Skeletal muscle tissue (tissue), 3 donors: ENCODE measurements at regions not wholly inside any gene's neighbourhood (a gene's known extent, or its start where the extent isn't known, plus 50 kb on each side); places are given as distances from the start of the nearest gene placed in this dataset.

Experiments used
- H3K27ac ChIP-seq: one replicate; pipeline ENCODE4 v1.7.0; 2013; ENCODE audit warnings: mild to moderate bottlenecking, low read depth, low read length, inconsistent platforms
- H3K27me3 ChIP-seq, 3 donors: one replicate each; pipeline ENCODE4 v1.7.0; 2013; ENCODE audit warnings: low read length in 3 of 3; ENCODE audit not compliant: control insufficient read depth in 3 of 3, insufficient read depth in 3 of 3
- H3K36me3 ChIP-seq, 3 donors: one replicate each; pipeline ENCODE4 v1.7.0; 2013; ENCODE audit warnings: low read length in 3 of 3; ENCODE audit not compliant: control insufficient read depth in 3 of 3, insufficient read depth in 3 of 3
- H3K4me1 ChIP-seq, 3 donors: one replicate each; pipeline ENCODE4 v1.7.0; 2013; ENCODE audit warnings: low read length in 3 of 3, mild to moderate bottlenecking in 3 of 3; ENCODE audit not compliant: control insufficient read depth in 3 of 3, insufficient read depth in 3 of 3
- H3K4me3 ChIP-seq, 3 donors: one replicate each; pipeline ENCODE4 v1.7.0; 2013; ENCODE audit warnings: low read length in 3 of 3
- H3K9ac ChIP-seq, 3 donors: one replicate each; pipeline ENCODE4 v1.7.0; 2013; ENCODE audit warnings: low read length in 3 of 3, mild to moderate bottlenecking in 3 of 3, moderate library complexity in 2 of 3, low read depth in 1 of 3
- H3K9me3 ChIP-seq, 3 donors: one replicate each; pipeline ENCODE4 v1.7.0; 2013; ENCODE audit warnings: low read length in 3 of 3; ENCODE audit not compliant: control insufficient read depth in 3 of 3
- donor health status: Osteomylitis.

DNA sequence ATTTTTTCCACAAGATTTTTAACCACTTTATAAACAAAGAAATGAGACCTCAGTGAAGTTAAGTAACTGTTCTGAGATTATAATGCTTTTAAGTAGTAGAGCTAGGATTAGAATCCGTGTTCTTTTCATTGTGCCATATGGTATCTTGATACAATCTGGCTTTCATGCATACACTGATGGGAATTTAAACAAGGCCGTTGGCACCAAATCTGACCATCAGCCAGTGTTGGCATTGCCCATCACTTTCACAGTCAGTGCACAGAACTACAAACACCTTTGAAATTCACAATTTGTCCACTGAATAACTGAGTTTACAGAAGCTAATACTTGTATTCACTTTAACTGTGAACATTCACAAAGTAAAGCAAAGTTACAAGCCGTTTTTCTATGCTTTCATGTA is 1228.0 kb downstream of the TBC1D22A start:
- Histone ChIP-seq H3K27ac (no peak overlapping the region), H3K4me1 (no peaks in the 10 kb centered on the region), H3K9ac (no peak overlapping the region), H3K36me3 (no peaks in the 10 kb centered on the region), H3K27me3 (peaks cover 0 to 15% (median 0%) of the 10 kb centered on the region in 3 donors), H3K4me3 (no peak overlapping the region), H3K9me3 (peaks cover 0 to 2% (median 0%) of the 10 kb centered on the region in 3 donors)

DNA sequence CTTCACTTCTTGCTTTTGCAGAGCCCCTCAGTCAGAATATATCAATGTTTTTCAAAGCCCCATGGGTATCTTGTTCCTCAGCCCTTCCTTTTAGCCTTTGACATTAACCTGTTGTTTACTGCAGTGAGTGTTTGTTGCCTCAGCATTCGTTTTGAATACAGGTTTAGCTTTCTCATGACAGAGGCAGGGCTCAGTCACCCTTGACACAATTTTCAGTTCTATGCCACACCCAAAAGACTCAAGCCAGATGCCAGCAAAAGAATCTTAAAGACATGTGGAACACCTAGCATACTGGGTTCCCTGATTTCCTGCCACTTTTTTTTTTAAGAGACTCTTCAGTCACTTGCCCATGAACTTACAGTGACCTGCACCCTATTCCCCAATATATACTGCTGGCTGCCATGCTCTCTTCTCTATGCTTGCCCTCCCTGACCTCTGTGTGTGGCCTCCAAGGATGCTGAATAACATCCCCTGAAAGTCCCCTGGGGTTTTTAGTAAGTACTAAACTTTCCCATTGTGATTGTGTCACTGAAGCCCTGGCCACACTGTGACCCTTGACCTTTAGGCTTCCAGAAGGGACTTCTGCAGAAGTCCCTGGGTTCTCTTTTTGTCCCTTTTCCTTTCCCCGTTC is 1225.5 kb downstream of the TBC1D22A start:
- no peak overlapping the region for H3K9ac ChIP-seq

DNA sequence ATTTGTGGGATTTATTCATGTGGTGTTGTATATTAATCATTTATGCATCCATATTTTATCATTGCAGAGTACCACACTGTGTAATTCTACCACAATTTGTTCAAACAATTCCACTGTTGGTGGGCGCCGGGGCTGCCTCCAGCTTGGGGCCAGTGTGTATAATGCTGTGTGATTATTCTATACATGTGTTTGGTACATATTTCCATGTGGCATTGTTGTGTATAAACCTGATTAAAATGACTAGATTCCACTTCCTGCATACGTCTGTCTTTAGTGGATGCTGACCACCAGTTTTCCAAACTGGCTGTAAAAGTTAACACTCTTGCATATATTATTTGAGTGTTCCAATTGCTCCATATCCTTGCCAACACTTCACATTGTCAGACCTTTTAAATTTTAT is 1213.8 kb downstream of the TBC1D22A start:
- H3K27me3 ChIP-seq = no peaks in the 10 kb centered on the region

More for the DNA sequence above, 1225.5 kb downstream of the TBC1D22A start:
- H3K36me3 ChIP-seq = no peaks in the 10 kb centered on the region
- H3K27ac ChIP-seq = no peak overlapping the region
- H3K9me3 ChIP-seq = peaks cover 0 to 2% (median 0%) of the 10 kb centered on the region in 3 donors
- peaks cover 0 to 9% (median 0%) of the 10 kb centered on the region in 3 donors for H3K27me3 ChIP-seq
- H3K4me1 ChIP-seq = no peaks in the 10 kb centered on the region
- H3K4me3 ChIP-seq = no peak overlapping the region

DNA sequence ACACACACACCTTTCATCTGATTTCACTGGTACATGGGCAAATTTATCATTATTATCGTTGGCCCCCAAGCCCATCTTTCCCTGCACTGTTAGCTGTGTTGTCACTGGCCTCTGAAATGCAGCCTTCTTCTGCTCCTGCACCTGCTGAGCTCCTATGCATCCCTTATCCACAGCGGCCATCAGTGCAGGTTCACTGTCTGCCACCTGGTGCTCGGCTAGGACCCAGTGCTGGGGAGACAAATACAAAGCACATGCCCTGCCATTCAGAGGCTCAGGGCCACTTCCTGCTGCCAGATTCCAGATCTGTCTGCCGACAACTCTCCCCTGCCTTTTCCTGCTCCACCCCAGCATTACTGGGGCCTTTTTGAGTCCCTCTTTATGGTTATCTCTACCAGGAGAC is 1205.4 kb downstream of the TBC1D22A start:
- peaks cover 0 to 12% (median 2%) of the 10 kb centered on the region in 3 donors for H3K27me3 ChIP-seq
- H3K36me3 ChIP-seq = no peaks in the 10 kb centered on the region
- no peak overlapping the region for H3K9ac ChIP-seq
- no peak overlapping the region for H3K27ac ChIP-seq
- H3K4me1 ChIP-seq = no peaks in the 10 kb centered on the region
- H3K4me3 ChIP-seq = no peak overlapping the region
- peaks cover 0 to 2% (median 0%) of the 10 kb centered on the region in 3 donors for H3K9me3 ChIP-seq

More for the DNA sequence above, 1213.8 kb downstream of the TBC1D22A start:
- no peak overlapping the region for H3K27ac ChIP-seq
- H3K9ac ChIP-seq = no peak overlapping the region
- H3K36me3 ChIP-seq = no peaks in the 10 kb centered on the region
- H3K4me1 ChIP-seq = no peaks in the 10 kb centered on the region
- no peak overlapping the region for H3K4me3 ChIP-seq
- H3K9me3 ChIP-seq = peaks cover 0 to 7% (median 0%) of the 10 kb centered on the region in 3 donors

DNA sequence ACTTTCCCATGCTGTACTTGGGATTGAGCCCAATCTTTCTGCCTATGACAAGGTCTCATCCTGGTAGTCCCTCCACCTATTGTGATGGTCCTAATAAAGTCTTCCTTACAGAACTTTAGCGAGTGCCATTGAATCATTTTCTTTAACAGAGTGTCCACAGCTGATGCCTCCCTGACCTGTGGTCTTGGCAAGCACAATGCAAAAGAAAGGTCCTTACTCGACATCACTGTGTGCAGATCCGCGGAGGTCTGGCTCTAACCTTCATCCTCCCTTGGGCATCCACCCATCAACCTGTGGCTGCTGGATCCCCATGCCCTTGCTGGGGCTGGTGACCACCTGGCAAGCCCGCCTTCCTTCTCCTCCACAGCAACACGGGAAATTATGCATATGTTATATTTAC is 1203.9 kb downstream of the TBC1D22A start:
- Histone ChIP-seq H3K4me1 (no peaks in the 10 kb centered on the region), H3K27ac (no peak overlapping the region), H3K9ac (no peak overlapping the region), H3K36me3 (no peaks in the 10 kb centered on the region), H3K27me3 (peaks cover 0 to 12% (median 2%) of the 10 kb centered on the region in 3 donors), H3K9me3 (peaks cover 0 to 2% (median 0%) of the 10 kb centered on the region in 3 donors), H3K4me3 (no peak overlapping the region)

DNA sequence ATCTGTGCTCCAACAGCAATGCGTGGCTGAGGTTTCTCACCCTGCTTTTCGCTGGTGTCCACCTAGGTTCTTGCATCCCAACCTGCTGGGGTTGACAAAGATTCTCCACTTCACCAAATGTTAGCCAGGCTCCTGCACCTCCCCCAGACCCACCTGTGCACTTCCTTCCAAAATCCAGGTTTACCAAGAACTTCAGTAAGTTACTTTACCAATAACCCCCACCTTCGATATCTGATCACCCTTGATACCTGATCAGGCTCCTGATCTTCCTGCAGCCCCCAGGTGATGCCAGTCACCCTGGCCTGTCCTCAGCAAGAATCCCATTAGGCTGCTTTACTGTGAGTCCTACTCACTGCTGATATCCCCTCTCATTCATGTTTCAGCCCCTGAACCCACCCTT is 1203.4 kb downstream of the TBC1D22A start:
- peaks cover 0 to 2% (median 0%) of the 10 kb centered on the region in 3 donors for H3K9me3 ChIP-seq
- no peak overlapping the region for H3K27ac ChIP-seq
- H3K27me3 ChIP-seq = peaks cover 0 to 12% (median 2%) of the 10 kb centered on the region in 3 donors
- H3K4me1 ChIP-seq = no peaks in the 10 kb centered on the region
- no peaks in the 10 kb centered on the region for H3K36me3 ChIP-seq
- H3K9ac ChIP-seq = no peak overlapping the region
- H3K4me3 ChIP-seq = no peak overlapping the region

DNA sequence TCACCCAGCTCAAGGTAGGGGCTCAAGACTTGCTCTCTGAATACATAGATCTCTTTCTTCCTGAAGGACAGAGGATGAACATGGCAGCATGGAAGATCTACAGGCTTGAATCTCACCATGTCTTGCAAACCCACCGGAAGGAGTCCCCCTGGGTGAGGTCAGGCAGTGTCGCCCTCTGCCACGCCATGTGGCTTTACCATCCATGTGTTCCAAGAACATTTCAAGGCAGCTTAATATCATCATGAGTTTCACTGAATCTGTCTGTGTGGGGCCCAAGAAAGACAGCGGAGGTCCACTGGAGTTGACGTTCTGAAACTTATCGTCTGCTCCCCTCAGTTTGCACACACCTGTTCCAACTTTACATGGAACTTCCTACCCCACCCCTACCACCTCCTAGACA is 1202.6 kb downstream of the TBC1D22A start:
- Histone ChIP-seq H3K9me3 (no peaks in the 10 kb centered on the region), H3K36me3 (no peaks in the 10 kb centered on the region), H3K9ac (no peak overlapping the region), H3K27ac (no peak overlapping the region), H3K27me3 (peaks cover 0 to 12% (median 2%) of the 10 kb centered on the region in 3 donors), H3K4me3 (no peak overlapping the region), H3K4me1 (no peaks in the 10 kb centered on the region)

DNA sequence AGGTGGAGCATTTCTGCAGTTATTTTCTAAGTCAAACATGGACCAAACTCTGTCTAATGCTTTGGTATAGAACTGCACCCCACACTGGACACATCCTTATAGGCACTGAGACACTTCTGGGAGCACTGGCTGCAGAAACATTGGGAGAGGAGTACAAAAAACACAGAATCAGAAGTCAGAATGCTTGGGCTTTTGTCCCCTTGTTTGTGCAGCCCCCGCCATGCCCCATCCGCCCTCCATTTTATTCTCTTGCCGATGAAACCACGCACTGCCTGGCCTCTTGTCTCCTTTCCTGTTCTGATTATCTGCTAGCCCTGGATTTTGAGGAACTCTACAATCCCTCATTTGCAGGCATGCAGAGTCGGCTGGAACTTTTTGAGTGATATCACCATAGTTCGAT is 1201.2 kb downstream of the TBC1D22A start:
- Histone ChIP-seq H3K9me3 (peaks cover 0 to 2% (median 0%) of the 10 kb centered on the region in 3 donors), H3K4me3 (no peak overlapping the region), H3K27me3 (peaks cover 0 to 12% (median 2%) of the 10 kb centered on the region in 3 donors), H3K9ac (no peak overlapping the region), H3K4me1 (no peaks in the 10 kb centered on the region), H3K27ac (no peak overlapping the region), H3K36me3 (no peaks in the 10 kb centered on the region)

DNA sequence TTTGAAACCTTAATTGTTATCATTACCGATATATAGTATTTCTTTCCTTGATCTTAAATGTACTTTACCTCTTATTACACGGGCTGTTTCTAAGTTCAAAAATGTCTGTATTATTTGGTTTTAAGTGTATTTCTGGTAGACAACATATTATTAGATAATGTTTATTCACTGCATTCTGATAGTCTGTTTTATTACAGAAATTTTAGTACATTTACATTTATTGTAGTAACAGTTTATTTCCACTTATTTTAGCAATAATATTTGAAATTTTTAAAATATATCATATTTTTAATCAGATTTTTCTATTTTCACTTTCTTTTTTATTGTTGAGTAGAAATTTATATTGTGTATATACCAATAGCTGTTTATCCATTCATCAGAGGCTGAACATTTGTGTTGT is 1195.2 kb downstream of the TBC1D22A start:
- no peak overlapping the region for H3K27ac ChIP-seq
- H3K4me3 ChIP-seq = no peak overlapping the region
- H3K27me3 ChIP-seq = no peaks in the 10 kb centered on the region
- no peak overlapping the region for H3K9ac ChIP-seq
- H3K36me3 ChIP-seq = no peaks in the 10 kb centered on the region
- H3K9me3 ChIP-seq = peaks cover 0 to 7% (median 4%) of the 10 kb centered on the region in 3 donors
- no peaks in the 10 kb centered on the region for H3K4me1 ChIP-seq

DNA sequence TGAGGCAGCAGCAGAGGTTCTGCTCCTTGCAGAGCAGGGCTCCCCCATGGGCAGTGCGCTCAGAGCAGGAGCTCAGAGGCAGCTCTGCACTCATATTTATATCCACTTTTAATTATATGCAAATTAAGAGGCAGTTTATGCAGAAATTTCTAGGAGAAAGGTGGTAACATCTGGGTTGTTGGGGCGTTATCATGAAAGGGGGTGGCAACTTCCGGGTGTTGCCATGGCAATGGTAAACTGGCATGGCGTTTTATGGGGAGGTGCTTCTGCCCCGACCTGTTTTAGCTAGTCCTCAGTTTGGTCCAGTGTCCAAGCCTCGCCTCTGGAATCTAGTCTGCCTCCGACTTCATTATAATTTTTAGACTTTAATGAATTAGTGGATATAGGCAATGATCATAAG is 1191.7 kb downstream of the TBC1D22A start:
- H3K27ac ChIP-seq = no peak overlapping the region
- no peak overlapping the region for H3K4me3 ChIP-seq
- no peaks in the 10 kb centered on the region for H3K36me3 ChIP-seq
- no peak overlapping the region for H3K9ac ChIP-seq
- no peaks in the 10 kb centered on the region for H3K4me1 ChIP-seq
- H3K27me3 ChIP-seq = peaks cover 0 to 4% (median 0%) of the 10 kb centered on the region in 3 donors
- peaks cover 0 to 7% (median 4%) of the 10 kb centered on the region in 3 donors for H3K9me3 ChIP-seq
